ENCODE measurements at regions not wholly inside any gene's neighbourhood (a gene's known extent, or its start where the extent isn't known, plus 50 kb on each side); places are given as distances from the start of the nearest gene placed in this dataset.

- H3K4me3 ChIP-seq (ENCODE audit: low read depth, low read length), result no peak overlapping the region
- TF ChIP-seq CTCF (conservative IDR thresholded peaks at IDR 0.05; ENCODE audit: low read depth, low read length), result no peak
- DNase-seq (ENCODE audit: low read depth), result no peak
Measured at GRCh38 chr5:93902288-93902687, 160.9 kb upstream of the POU5F2 start.

- DNase-seq (ENCODE audit: low read depth), result no peak
- TF ChIP-seq CTCF (conservative IDR thresholded peaks at IDR 0.05; ENCODE audit: low read depth, low read length), result peak; percentile 48
- no peak overlapping the region for H3K4me3 ChIP-seq (ENCODE audit: low read depth, low read length)
Measured at GRCh38 chr5:93899026-93899600, 157.7 kb upstream of the POU5F2 start.

- no peak overlapping the region for H3K4me3 ChIP-seq (ENCODE audit: low read depth, low read length)
- TF ChIP-seq CTCF (conservative IDR thresholded peaks at IDR 0.05; ENCODE audit: low read depth, low read length), result peak; percentile 67
- no peak for DNase-seq (ENCODE audit: low read depth)
Measured at GRCh38 chr5:93894601-93895354, 153.4 kb upstream of the POU5F2 start.

- no peak for DNase-seq (ENCODE audit: low read depth)
- TF ChIP-seq CTCF (conservative IDR thresholded peaks at IDR 0.05; ENCODE audit: low read depth, low read length), result no peak
- no peak overlapping the region for H3K4me3 ChIP-seq (ENCODE audit: low read depth, low read length)
Measured at GRCh38 chr5:93893075-93893474, 151.7 kb upstream of the POU5F2 start.

GRCh38 chr5:93892481-93892880 lies 151.1 kb upstream of the POU5F2 start:
- DNase-seq (ENCODE audit: low read depth), result no peak
- TF ChIP-seq CTCF (conservative IDR thresholded peaks at IDR 0.05; ENCODE audit: low read depth, low read length), result no peak
- no peak overlapping the region for H3K4me3 ChIP-seq (ENCODE audit: low read depth, low read length)

GRCh38 chr5:93891491-93892480 lies 150.4 kb upstream of the POU5F2 start:
- no peak overlapping the region for H3K4me3 ChIP-seq (ENCODE audit: low read depth, low read length)
- no peak for DNase-seq (ENCODE audit: low read depth)
- no peak for TF ChIP-seq CTCF (conservative IDR thresholded peaks at IDR 0.05; ENCODE audit: low read depth, low read length)

Measured in epithelial cell of proximal tubule (primary cell).